A549 (cell line): ENCODE measurements at regions not wholly inside any gene's neighbourhood (a gene's known extent, or its start where the extent isn't known, plus 50 kb on each side); places are given as distances from the start of the nearest gene placed in this dataset.
A peak's percentile ranks its signal among the peaks of the same experiment; 100 is the strongest.

ENCODE experiments used
- BHLHE40 ChIP-seq: IDR thresholded peaks from 2 replicates; pipeline ENCODE4 v1.6.1; 2012; ENCODE audit warnings: low read depth, low read length, inconsistent platforms
- CBX2 ChIP-seq: fragments of 200-600 bp; sonication (generic); IDR thresholded peaks from 2 replicates; pipeline ENCODE4 v1.6.1; 2016; ENCODE audit warnings: low read depth, mild to moderate bottlenecking, borderline replicate concordance
- CEBPB ChIP-seq, 2 experiments: fragments of >200 bp in 1 of 2; sonication (Bioruptor Twin) in 1 of 2; formaldehyde crosslinking in 1 of 2; IDR thresholded peaks; 2 replicates each; pipeline ENCODE4 v1.6.1; 2012 to 2016
- CHD4 ChIP-seq: fragments of 200-600 bp; sonication (generic); IDR thresholded peaks from 2 replicates; pipeline ENCODE4 v1.6.1; 2016; ENCODE audit warnings: antibody characterized with exemption, mild to moderate bottlenecking, borderline replicate concordance
- CTCF ChIP-seq: fragments of >200 bp; sonication (Bioruptor Twin); formaldehyde crosslinking; IDR thresholded peaks from 3 replicates; pipeline ENCODE4 v1.5.1; 2016
- EHMT2 ChIP-seq: fragments of 200-600 bp; sonication (generic); IDR thresholded peaks from 2 replicates; pipeline ENCODE4 v1.6.1; 2016; ENCODE audit warnings: antibody characterized with exemption, low read depth, mild to moderate bottlenecking, moderate library complexity
- EP300 ChIP-seq, 2 experiments: fragments of >200 bp; sonication (Bioruptor Twin); formaldehyde crosslinking; IDR thresholded peaks; 2 replicates in 1 of 2; 3 replicates in 1 of 2; pipeline ENCODE4 v1.6.1; 2016 to 2017
- POLR2A ChIP-seq: IDR thresholded peaks from 2 replicates; pipeline ENCODE4 v1.6.1; 2012; ENCODE audit warnings: mild to moderate bottlenecking, low read length
- RAD21 ChIP-seq, 2 experiments: fragments of >200 bp in 1 of 2; sonication (Bioruptor Twin) in 1 of 2; formaldehyde crosslinking in 1 of 2; IDR thresholded peaks in 1 of 2; conservative IDR thresholded peaks in 1 of 2; 2 replicates in 1 of 2; 3 replicates in 1 of 2; pipeline ENCODE4 v1.6.1; 2012 to 2018; ENCODE audit warnings: inconsistent platforms in 1 of 2
- REST ChIP-seq: fragments of 200-600 bp; sonication (generic); IDR thresholded peaks from 2 replicates; pipeline ENCODE4 v1.6.1; 2016; ENCODE audit warnings: antibody characterized with exemption, mild to moderate bottlenecking, moderate library complexity
- SMC3 ChIP-seq: fragments of >200 bp; sonication (Bioruptor Twin); formaldehyde crosslinking; IDR thresholded peaks from 3 replicates; pipeline ENCODE4 v1.6.1; 2018; ENCODE audit warnings: inconsistent platforms
- USF2 ChIP-seq: fragments of 450-650 bp; IDR thresholded peaks from 2 replicates; pipeline ENCODE4 v1.6.1; 2014; ENCODE audit warnings: antibody characterized with exemption
- ZNF302 ChIP-seq: fragments of 250-450 bp; sonication (Bioruptor Pico); IDR thresholded peaks from 2 replicates; pipeline ENCODE4 v1.9.0; 2021; ENCODE audit warnings: inconsistent platforms, mild to moderate bottlenecking, moderate library complexity

GRCh38 chr1:242856289-242856688, 331.8 kb upstream of the PLD5 start:
- TF ChIP-seq USF2, result no peak
- no peak for TF ChIP-seq CTCF
- no peak for TF ChIP-seq CEBPB (IDR thresholded peaks at IDR 0.05)
- TF ChIP-seq POLR2A, result 0 out of 2 replicates have a peak, but pooled peaks have one; percentile 13
- TF ChIP-seq ZNF302 (CRISPR knock-in tag), result no peak
- TF ChIP-seq REST, result no peak
- TF ChIP-seq BHLHE40, result no peak
- TF ChIP-seq EP300 (IDR thresholded peaks at IDR 0.05), result no peak
- TF ChIP-seq CHD4, result no peak
- no peak for TF ChIP-seq CBX2
- TF ChIP-seq EHMT2, result no peak
- TF ChIP-seq RAD21 (conservative IDR thresholded peaks at IDR 0.05 in 1 of 2, IDR thresholded peaks at IDR 0.05 in 1 of 2), result no peak
- no peak for TF ChIP-seq SMC3
